ENCODE measurements at regions not wholly inside any gene's neighbourhood (a gene's known extent, or its start where the extent isn't known, plus 50 kb on each side); places are given as distances from the start of the nearest gene placed in this dataset.

- ATAC-seq (no peak), DNase-seq (no peak)
- ChIA-PET POLR2A (no interaction called here), CTCF (no interaction called here)
- Mint-ChIP-seq H3K27me3 (ENCODE audit: low read depth) (no peaks in the 10 kb centered on the region), H3K4me1 (ENCODE audit: low read depth) (peaks cover 5% of the 10 kb centered on the region), H3K36me3 (ENCODE audit: low read depth) (peaks cover 4% of the 10 kb centered on the region), H3K27ac (no peak overlapping the region), H3K9me3 (ENCODE audit: insufficient read depth) (no peaks in the 10 kb centered on the region), H3K4me3 (no peak overlapping the region)
These were observed 49.9 kb upstream of the COX10 start for GRCh38 chr17:14019186-14019956.
